SH-SY5Y (cell line): ENCODE measurements at regions not wholly inside any gene's neighbourhood (a gene's known extent, or its start where the extent isn't known, plus 50 kb on each side); places are given as distances from the start of the nearest gene placed in this dataset.
A peak's percentile ranks its signal among the peaks of the same experiment; 100 is the strongest.

Source experiments
- GATA2 ChIP-seq: IDR thresholded peaks from 2 replicates; pipeline ENCODE4 v1.6.1; 2011; ENCODE audit warnings: mild to moderate bottlenecking, low read depth, low read length
- GATA3 ChIP-seq: IDR thresholded peaks from 2 replicates; pipeline ENCODE4 v1.6.1; 2011; ENCODE audit warnings: low read depth, mild to moderate bottlenecking, low read length, moderate library complexity

- TF ChIP-seq GATA3 (no peak), GATA2 (no peak)
Observed at GRCh38 chr10:2659660-2660209, 407.6 kb upstream of the PFKP start.

GRCh38 chr10:2658780-2659179 lies 408.6 kb upstream of the PFKP start:
- no peak for TF ChIP-seq GATA3
- no peak for TF ChIP-seq GATA2

GRCh38 chr10:2650328-2650727 lies 417.0 kb upstream of the PFKP start:
- no peak for TF ChIP-seq GATA2
- no peak for TF ChIP-seq GATA3

DNA sequence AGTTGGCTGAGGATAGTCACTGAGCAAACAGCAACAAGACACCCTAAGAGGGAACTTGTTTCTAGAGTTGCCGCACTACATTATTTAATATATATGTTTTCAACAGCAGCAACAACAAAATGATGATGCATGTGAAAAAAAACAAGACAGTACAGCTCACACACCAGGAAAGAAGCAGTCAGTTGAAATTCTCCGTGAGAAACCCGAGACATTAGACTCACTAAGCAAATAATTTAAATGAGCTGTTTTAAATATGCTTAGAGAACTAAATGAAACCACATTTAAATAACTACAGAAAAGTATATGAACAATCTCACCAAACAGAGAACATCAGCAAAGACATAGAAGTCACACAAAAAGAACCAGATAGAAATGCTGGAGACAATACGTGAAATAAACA lies 426.3 kb upstream of the PFKP start:
- TF ChIP-seq GATA2 (no peak), GATA3 (no peak)

DNA sequence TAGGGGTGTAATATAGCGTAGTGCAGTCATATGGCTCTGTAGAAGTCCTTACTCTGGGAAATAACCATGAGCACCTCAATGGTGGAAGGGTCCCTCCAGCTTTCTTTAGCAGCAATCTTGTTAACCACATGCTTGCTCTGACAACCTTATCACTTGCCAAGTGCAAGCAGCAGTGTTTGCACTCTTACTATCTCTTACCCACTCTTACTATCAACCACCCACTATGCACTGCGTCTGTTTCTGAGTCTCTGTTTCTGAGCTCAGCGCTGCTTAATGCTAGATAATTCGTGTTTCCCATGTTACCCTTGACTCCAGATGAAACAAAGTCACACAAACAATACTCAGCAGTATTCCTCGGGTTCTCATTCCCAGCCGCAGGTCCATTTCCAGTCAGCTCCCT lies 433.7 kb upstream of the PFKP start:
- TF ChIP-seq GATA3 (no peak), GATA2 (no peak)

DNA sequence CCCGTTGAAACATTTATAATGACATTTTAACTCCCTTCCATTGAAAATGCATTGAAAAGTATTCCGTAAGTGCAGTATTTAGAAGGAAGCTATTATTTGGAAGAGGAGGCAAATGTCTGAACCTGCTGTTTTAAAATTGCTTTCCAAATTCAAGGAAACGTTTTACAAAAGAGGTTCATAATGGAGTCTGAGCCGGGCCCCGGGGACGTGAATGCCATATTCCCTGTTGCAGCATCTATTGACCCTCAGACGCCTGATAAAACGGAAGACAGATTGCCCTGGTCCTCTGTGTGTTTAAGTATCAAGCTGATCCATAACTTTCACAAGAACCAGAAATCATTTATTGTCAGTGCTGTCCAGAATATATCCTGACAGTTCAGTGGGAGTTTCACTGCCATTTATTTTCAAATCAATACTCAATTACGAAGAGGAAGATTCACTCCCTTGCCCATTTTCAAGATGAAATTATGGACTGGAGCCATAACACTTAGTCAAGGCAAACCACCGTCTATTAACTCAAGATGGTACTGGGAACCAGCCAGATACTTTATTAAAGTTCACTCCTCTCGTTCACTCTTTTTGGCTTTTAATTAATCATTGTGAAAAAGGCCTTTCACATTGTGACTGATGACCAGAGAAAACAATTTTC lies 435.7 kb upstream of the PFKP start:
- no peak for TF ChIP-seq GATA2
- TF ChIP-seq GATA3: no peak

DNA sequence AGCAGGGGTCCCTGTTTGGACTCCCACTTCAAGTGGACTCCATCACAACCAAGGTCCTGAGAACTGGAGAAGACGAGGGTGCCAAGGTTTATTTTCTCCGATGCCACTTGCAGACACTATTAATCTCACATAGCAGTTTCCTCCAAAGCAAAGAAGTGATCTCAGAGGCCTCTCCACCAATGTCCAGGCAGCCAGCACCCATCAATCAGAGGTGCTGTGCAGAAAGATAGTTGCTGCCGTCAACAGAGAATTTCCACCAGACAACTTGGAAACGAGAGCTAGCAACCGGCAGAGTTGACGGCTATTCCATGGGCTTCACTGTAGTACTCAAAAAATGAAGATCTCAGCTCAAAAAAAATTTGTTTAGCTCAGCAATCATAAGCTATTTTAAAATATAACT lies 438.6 kb upstream of the PFKP start:
- no peak for TF ChIP-seq GATA3
- no peak for TF ChIP-seq GATA2

GRCh38 chr10:2627969-2628368 lies 439.4 kb upstream of the PFKP start:
- TF ChIP-seq GATA3: no peak
- TF ChIP-seq GATA2: no peak

- no peak for TF ChIP-seq GATA2
- TF ChIP-seq GATA3: no peak
Observed at GRCh38 chr10:2625094-2625493, 442.3 kb upstream of the PFKP start.

GRCh38 chr10:2623675-2624274 lies 443.6 kb upstream of the PFKP start:
- no peak for TF ChIP-seq GATA3
- TF ChIP-seq GATA2: no peak

DNA sequence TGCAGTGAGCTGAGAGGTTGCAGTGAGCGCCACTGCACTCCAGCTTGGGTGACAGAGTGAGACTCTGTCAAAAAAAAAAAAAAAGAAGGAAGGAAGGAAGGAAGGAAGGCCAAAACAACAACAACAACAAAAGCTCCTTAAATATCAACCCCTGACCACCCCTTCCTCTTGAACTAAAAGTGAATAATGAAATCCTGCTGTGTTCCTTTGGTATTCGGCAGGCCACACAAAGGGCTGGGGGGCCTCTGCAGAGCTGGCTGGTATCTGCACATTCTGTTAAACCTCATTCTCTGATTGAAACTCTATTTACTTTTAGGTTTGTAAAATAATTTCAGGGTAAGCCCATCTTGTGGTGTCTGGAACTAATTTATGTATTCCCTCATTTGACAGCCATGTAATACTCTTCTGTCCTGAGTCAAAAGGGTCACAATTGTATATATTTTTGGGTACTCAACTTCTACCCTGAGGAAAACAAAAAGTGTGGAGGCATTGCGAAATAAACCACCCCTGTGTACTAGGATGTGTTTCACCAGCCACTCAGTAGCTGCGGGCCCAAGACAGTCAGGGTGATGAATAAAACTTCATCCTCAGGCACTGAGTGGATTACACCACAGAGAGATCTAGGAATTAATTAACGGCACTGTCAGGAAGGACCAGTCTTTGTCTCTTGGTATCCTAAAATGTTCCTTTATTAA lies 446.4 kb upstream of the PFKP start:
- no peak for TF ChIP-seq GATA2
- no peak for TF ChIP-seq GATA3

- TF ChIP-seq GATA3 (peak; percentile 93), GATA2 (peak; percentile 95)
Observed at GRCh38 chr10:2619916-2620315, 447.4 kb upstream of the PFKP start.

DNA sequence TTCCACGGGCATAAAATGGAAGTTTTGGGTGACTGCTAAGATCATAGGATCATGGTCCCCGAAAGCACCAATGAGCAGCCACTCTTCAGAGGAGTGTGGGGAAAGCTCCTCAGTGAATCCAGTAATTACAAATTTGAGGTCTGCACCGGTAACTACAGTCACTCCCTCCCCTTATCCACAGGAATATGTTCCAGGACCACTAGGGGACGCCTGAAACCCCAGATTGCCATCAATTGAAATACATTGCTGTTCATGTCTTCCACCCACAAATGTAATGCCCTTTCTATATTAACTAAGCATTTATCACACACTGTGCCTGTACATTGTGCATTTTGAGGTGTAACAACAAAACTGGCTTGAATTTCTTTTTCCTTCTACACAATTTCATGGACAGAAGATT lies 447.9 kb upstream of the PFKP start:
- TF ChIP-seq GATA2 (no peak), GATA3 (no peak)

DNA sequence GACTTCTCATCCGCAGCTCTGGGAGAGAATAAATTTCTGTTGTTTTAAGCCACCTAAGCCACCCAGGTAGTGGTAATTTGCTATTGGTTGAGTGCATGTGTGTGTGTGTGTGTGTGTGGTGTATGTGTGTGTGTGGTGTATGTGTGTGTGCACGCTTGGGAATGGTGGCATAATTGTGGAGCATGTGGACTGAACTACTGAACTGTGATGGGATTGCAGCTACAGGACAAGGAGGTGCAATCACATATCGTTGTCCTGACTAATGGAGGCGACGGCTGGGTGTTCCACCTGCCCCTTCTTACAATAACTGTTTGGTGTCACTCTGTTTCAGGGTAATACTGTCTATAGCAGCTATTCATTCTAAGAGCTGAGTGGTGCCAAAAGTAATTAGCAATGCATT lies 448.7 kb upstream of the PFKP start:
- TF ChIP-seq GATA3 (no peak), GATA2 (no peak)

DNA sequence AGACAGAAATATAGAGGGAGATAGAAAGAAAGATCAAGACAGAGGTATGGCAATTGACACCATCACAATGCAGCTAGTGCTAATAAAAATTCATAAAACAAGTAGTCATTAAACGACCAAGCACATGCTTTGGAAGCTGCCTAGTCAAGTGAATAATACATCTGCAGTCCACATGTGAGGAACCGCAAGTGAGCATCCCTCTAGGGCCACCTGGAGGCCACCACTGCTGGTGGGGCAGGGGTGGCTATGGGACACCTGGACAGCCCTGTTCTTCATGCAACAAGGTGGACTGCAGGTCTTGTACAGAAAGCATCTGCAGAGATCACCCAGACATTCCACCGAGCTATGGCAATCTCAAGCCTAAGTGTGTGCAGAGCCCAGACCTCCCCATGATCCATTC lies 451.1 kb upstream of the PFKP start:
- no peak for TF ChIP-seq GATA2
- no peak for TF ChIP-seq GATA3

GRCh38 chr10:2611603-2612002 lies 455.7 kb upstream of the PFKP start:
- TF ChIP-seq GATA3 (peak; percentile 18; the same call in 1 of the 2 replicates), GATA2 (peak; percentile 86)
